ENCODE measurements at regions not wholly inside any gene's neighbourhood (a gene's known extent, or its start where the extent isn't known, plus 50 kb on each side); places are given as distances from the start of the nearest gene placed in this dataset.

DNA sequence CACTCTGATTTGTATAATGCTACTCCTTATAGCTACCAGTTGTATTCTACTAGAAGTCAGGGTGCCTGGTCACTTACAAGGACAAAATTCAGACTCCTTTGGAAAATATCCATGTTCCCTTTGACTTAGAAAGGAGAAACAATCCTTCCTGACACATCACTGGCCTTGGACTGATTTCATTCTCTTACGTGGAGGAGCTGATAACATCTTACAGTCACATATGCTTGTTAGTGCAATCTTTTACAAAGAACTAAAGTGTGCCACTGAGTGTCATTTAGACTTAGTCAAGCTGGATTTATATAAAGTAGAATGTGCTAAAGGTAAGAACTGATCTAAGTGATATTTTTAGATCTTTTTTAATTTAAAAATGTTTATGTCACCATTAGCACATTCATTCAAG is 131.0 kb upstream of the TMTC2 start:
- H3K9me2 ChIP-seq (replicated peaks; ENCODE audit: low read depth, low read length) = no peaks in the 10 kb centered on the region
- no peaks in the 10 kb centered on the region for H3K4me1 ChIP-seq (ENCODE audit: insufficient read depth, low read length, poor library complexity, severe bottlenecking)
- no peaks in the 10 kb centered on the region for H4K20me1 ChIP-seq (ENCODE audit: insufficient read depth, low read length, poor library complexity, severe bottlenecking)
- H3K9me3 ChIP-seq (ENCODE audit: insufficient read depth, low read depth, low read length) = peaks cover 3% of the 10 kb centered on the region; the same call in 1 of the 2 replicates
- H3F3A ChIP-seq (ENCODE audit: low read depth) = no peaks in the 10 kb centered on the region
- H3K4me3 ChIP-seq (ENCODE audit: low read length, poor library complexity, severe bottlenecking) = no peak overlapping the region
- no peaks in the 10 kb centered on the region for H3K36me3 ChIP-seq (ENCODE audit: insufficient read depth, low read length)
- H3K9ac ChIP-seq (ENCODE audit: low read depth, low read length, poor library complexity, severe bottlenecking) = no peak overlapping the region
- no peaks in the 10 kb centered on the region for H3K27me3 ChIP-seq (ENCODE audit: insufficient read depth, low read length, poor library complexity, severe bottlenecking)
- no peaks in the 10 kb centered on the region for H3K79me2 ChIP-seq (ENCODE audit: insufficient read depth, low read length)
- H3K4me2 ChIP-seq (ENCODE audit: low read depth, low read length, poor library complexity, severe bottlenecking) = no peak overlapping the region
- H2AFZ ChIP-seq (ENCODE audit: low read length) = no peak overlapping the region
- TF ChIP-seq, protein P1, sequence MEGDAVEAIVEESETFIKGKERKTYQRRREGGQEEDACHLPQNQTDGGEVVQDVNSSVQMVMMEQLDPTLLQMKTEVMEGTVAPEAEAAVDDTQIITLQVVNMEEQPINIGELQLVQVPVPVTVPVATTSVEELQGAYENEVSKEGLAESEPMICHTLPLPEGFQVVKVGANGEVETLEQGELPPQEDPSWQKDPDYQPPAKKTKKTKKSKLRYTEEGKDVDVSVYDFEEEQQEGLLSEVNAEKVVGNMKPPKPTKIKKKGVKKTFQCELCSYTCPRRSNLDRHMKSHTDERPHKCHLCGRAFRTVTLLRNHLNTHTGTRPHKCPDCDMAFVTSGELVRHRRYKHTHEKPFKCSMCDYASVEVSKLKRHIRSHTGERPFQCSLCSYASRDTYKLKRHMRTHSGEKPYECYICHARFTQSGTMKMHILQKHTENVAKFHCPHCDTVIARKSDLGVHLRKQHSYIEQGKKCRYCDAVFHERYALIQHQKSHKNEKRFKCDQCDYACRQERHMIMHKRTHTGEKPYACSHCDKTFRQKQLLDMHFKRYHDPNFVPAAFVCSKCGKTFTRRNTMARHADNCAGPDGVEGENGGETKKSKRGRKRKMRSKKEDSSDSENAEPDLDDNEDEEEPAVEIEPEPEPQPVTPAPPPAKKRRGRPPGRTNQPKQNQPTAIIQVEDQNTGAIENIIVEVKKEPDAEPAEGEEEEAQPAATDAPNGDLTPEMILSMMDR (conservative IDR thresholded peaks at IDR 0.05; ENCODE audit: low read length) = no peak
- no peak for TF ChIP-seq EZH2phosphoT487 (IDR thresholded peaks at IDR 0.05; ENCODE audit: borderline replicate concordance)

DNA sequence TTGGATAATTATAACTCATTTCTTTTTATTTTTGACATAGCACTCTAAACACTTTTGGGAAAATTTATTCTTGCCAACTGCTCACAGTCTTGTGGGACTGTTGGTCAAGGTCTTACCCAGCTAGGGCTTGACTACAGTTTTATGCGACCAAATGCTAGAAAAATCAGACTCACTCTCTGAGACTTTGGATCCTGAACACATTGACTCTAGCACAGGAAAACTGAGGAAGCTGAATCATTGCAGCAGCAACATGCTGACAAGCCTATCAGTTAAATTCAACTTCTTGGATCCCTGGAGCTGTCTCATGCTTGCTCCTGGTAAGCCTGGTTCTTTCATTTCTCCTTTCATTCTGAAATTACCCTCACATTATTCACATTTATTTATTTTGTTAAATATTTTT is 120.7 kb upstream of the TMTC2 start:
- no peaks in the 10 kb centered on the region for H3K4me1 ChIP-seq (ENCODE audit: insufficient read depth, low read length, poor library complexity, severe bottlenecking)
- no peaks in the 10 kb centered on the region for H3F3A ChIP-seq (ENCODE audit: low read depth)
- H3K36me3 ChIP-seq (ENCODE audit: insufficient read depth, low read length) = no peaks in the 10 kb centered on the region
- H3K79me2 ChIP-seq (ENCODE audit: insufficient read depth, low read length) = no peaks in the 10 kb centered on the region
- H3K27me3 ChIP-seq (ENCODE audit: insufficient read depth, low read length, poor library complexity, severe bottlenecking) = no peaks in the 10 kb centered on the region
- no peak overlapping the region for H3K4me2 ChIP-seq (ENCODE audit: low read depth, low read length, poor library complexity, severe bottlenecking)
- H3K9ac ChIP-seq (ENCODE audit: low read depth, low read length, poor library complexity, severe bottlenecking) = no peak overlapping the region
- H3K9me2 ChIP-seq (replicated peaks; ENCODE audit: low read depth, low read length) = no peaks in the 10 kb centered on the region
- no peaks in the 10 kb centered on the region for H4K20me1 ChIP-seq (ENCODE audit: insufficient read depth, low read length, poor library complexity, severe bottlenecking)
- TF ChIP-seq EZH2phosphoT487 (IDR thresholded peaks at IDR 0.05; ENCODE audit: borderline replicate concordance) = no peak
- TF ChIP-seq, protein P1 (conservative IDR thresholded peaks at IDR 0.05; ENCODE audit: low read length) = no peak
- H3K4me3 ChIP-seq (ENCODE audit: low read length, poor library complexity, severe bottlenecking) = no peak overlapping the region
- H2AFZ ChIP-seq (ENCODE audit: low read length) = no peak overlapping the region
- H3K9me3 ChIP-seq (ENCODE audit: insufficient read depth, low read depth, low read length) = no peaks in the 10 kb centered on the region

DNA sequence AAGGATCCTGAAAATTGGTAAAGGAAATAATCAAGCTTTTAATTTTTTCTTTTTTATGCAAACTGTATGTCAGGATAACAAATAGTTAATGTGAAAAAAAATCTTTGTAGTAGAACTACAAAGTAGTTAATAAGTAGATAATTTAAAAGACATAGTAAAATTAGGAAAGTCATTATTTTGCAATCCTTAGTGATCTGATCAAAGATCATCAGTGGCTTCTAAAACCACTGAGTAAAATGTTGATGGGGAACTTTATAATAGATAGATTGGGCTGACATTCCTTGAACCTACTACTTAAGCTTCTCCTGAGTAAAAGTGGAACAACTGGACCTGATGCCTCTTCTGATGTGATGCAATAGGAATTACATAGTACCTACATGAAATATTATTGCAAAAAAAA is 119.0 kb upstream of the TMTC2 start:
- no peaks in the 10 kb centered on the region for H3K27me3 ChIP-seq (ENCODE audit: insufficient read depth, low read length, poor library complexity, severe bottlenecking)
- H3K9me2 ChIP-seq (replicated peaks; ENCODE audit: low read depth, low read length) = no peaks in the 10 kb centered on the region
- H3K4me3 ChIP-seq (ENCODE audit: low read length, poor library complexity, severe bottlenecking) = no peak overlapping the region
- no peaks in the 10 kb centered on the region for H4K20me1 ChIP-seq (ENCODE audit: insufficient read depth, low read length, poor library complexity, severe bottlenecking)
- no peak overlapping the region for H3K9ac ChIP-seq (ENCODE audit: low read depth, low read length, poor library complexity, severe bottlenecking)
- no peaks in the 10 kb centered on the region for H3K36me3 ChIP-seq (ENCODE audit: insufficient read depth, low read length)
- H3K79me2 ChIP-seq (ENCODE audit: insufficient read depth, low read length) = no peaks in the 10 kb centered on the region
- TF ChIP-seq, protein P1 (conservative IDR thresholded peaks at IDR 0.05; ENCODE audit: low read length) = no peak
- no peak for TF ChIP-seq EZH2phosphoT487 (IDR thresholded peaks at IDR 0.05; ENCODE audit: borderline replicate concordance)
- no peak overlapping the region for H3K4me2 ChIP-seq (ENCODE audit: low read depth, low read length, poor library complexity, severe bottlenecking)
- H3F3A ChIP-seq (ENCODE audit: low read depth) = no peaks in the 10 kb centered on the region
- H3K4me1 ChIP-seq (ENCODE audit: insufficient read depth, low read length, poor library complexity, severe bottlenecking) = no peaks in the 10 kb centered on the region
- H2AFZ ChIP-seq (ENCODE audit: low read length) = no peak overlapping the region
- H3K9me3 ChIP-seq (ENCODE audit: insufficient read depth, low read depth, low read length) = no peaks in the 10 kb centered on the region

Measured in Loucy (cell line).